GM12878 (cell line): ENCODE measurements at regions not wholly inside any gene's neighbourhood (a gene's known extent, or its start where the extent isn't known, plus 50 kb on each side); places are given as distances from the start of the nearest gene placed in this dataset.

Experiments
- ASH2L ChIP-seq: fragments of 300-600, 200-600 bp; sonication (generic); IDR thresholded peaks from 2 replicates; pipeline ENCODE4 v1.6.1; 2017; ENCODE audit warnings: low read depth, mild to moderate bottlenecking, borderline replicate concordance
- ATF7 ChIP-seq: fragments of 450-650 bp; IDR thresholded peaks from 2 replicates; pipeline ENCODE4 v1.6.1; 2016; ENCODE audit warnings: low read depth, mild to moderate bottlenecking
- BCL11A ChIP-seq: IDR thresholded peaks from 2 replicates; pipeline ENCODE4 v1.6.1; 2011; ENCODE audit warnings: low read depth, low read length
- CREB1 ChIP-seq: IDR thresholded peaks from 2 replicates; pipeline ENCODE4 v1.6.1; 2012; ENCODE audit warnings: low read depth, mild to moderate bottlenecking, inconsistent platforms
- ETV6 ChIP-seq, 2 experiments: fragments of 450-650 bp in 1 of 2; IDR thresholded peaks in 1 of 2; conservative IDR thresholded peaks in 1 of 2; 2 replicates each; pipeline ENCODE4 v1.6.1; 2014; ENCODE audit warnings: antibody characterized with exemption in 1 of 2, borderline replicate concordance in 1 of 2, low read depth in 1 of 2, mild to moderate bottlenecking in 1 of 2, moderate library complexity in 1 of 2
- EZH2 ChIP-seq: IDR thresholded peaks from 2 replicates; pipeline ENCODE4 v1.6.1; 2012; ENCODE audit warnings: low read depth, mild to moderate bottlenecking, control low read depth, inconsistent platforms, low read length, borderline replicate concordance; ENCODE audit not compliant: control insufficient read depth
- HSF1 ChIP-seq: fragments of 150-350 bp; IDR thresholded peaks from 2 replicates; pipeline ENCODE4 v1.6.1; 2014; ENCODE audit warnings: mild to moderate bottlenecking, low read depth, low read length
- NKRF ChIP-seq: fragments of 450-650 bp; conservative IDR thresholded peaks from 2 replicates; pipeline ENCODE4 v1.6.1; 2017; ENCODE audit warnings: mild to moderate bottlenecking, moderate library complexity
- NRF1 ChIP-seq: conservative IDR thresholded peaks from 2 replicates; pipeline ENCODE4 v1.6.1; 2011; ENCODE audit warnings: mild to moderate bottlenecking, low read depth, low read length, improper control_type of control experiment
- SIX5 ChIP-seq: IDR thresholded peaks from 2 replicates; pipeline ENCODE4 v1.6.1; 2011; ENCODE audit warnings: mild to moderate bottlenecking, low read depth, low read length, moderate library complexity; ENCODE audit not compliant: severe bottlenecking
- SMAD1 ChIP-seq: fragments of 450-650 bp; IDR thresholded peaks from 2 replicates; pipeline ENCODE4 v1.6.1; 2018; ENCODE audit warnings: mild to moderate bottlenecking, low read depth; ENCODE audit not compliant: partially characterized antibody
- SMAD5 ChIP-seq: IDR thresholded peaks from 2 replicates; pipeline ENCODE4 v1.6.1; 2016; ENCODE audit warnings: antibody characterized with exemption, low read depth
- STAT3 ChIP-seq: IDR thresholded peaks from 2 replicates; pipeline ENCODE4 v1.6.1; 2011; ENCODE audit warnings: low read depth, low read length, improper control_type of control experiment
- TCF3 ChIP-seq: IDR thresholded peaks from 2 replicates; pipeline ENCODE4 v1.6.1; 2012; ENCODE audit warnings: low read depth, mild to moderate bottlenecking, low read length, borderline replicate concordance; ENCODE audit not compliant: insufficient read depth
- WRNIP1 ChIP-seq: IDR thresholded peaks from 2 replicates; pipeline ENCODE4 v1.6.1; 2011; ENCODE audit warnings: low read depth, low read length, improper control_type of control experiment, borderline replicate concordance
- ZBTB11 ChIP-seq: fragments of 450-650 bp; formaldehyde crosslinking; IDR thresholded peaks from 2 replicates; pipeline ENCODE4 v1.5.0; 2022; ENCODE audit warnings: mild to moderate bottlenecking, missing genetic modification characterization
- ZNF24 ChIP-seq: fragments of 450-650 bp; IDR thresholded peaks from 2 replicates; pipeline ENCODE4 v1.6.1; 2017; ENCODE audit warnings: antibody characterized with exemption, mild to moderate bottlenecking
- ZNF384 ChIP-seq: IDR thresholded peaks from 2 replicates; pipeline ENCODE4 v1.6.1; 2012; ENCODE audit warnings: low read depth, mild to moderate bottlenecking, low read length, improper control_type of control experiment, borderline replicate concordance
- ZNF687 ChIP-seq: fragments of 450-650 bp; IDR thresholded peaks from 2 replicates; pipeline ENCODE4 v1.6.1; 2017; ENCODE audit warnings: mild to moderate bottlenecking, moderate library complexity

- no peak for TF ChIP-seq ZBTB11
- no peak for TF ChIP-seq ASH2L
- TF ChIP-seq SIX5, result no peak
- TF ChIP-seq ATF7, result peak; percentile 84
- no peak for TF ChIP-seq HSF1
- TF ChIP-seq SMAD5, result no peak
- peak; percentile 89 for TF ChIP-seq BCL11A
- no peak for TF ChIP-seq WRNIP1
- TF ChIP-seq SMAD1, result no peak
- TF ChIP-seq STAT3, result no peak
- TF ChIP-seq EZH2, result no peak
- no peak for TF ChIP-seq ZNF384
- no peak for TF ChIP-seq TCF3
- TF ChIP-seq ZNF24, result no peak
- peak; percentile 43 for TF ChIP-seq ZNF687
- peak; percentile 63; the same call in 1 of the 2 replicates for TF ChIP-seq CREB1
- TF ChIP-seq NRF1, result no peak
- no peak for TF ChIP-seq NKRF
- TF ChIP-seq ETV6 (conservative IDR thresholded peaks at IDR 0.05 in 1 of 2, IDR thresholded peaks at IDR 0.05 in 1 of 2; ENCODE audit: borderline replicate concordance in 1 of 2, low read depth in 1 of 2), result peak in 1 of 2 experiments; percentile 88; a peak in 2 of 4 replicates
These were observed 53.5 kb upstream of the EIF3M start (continued) for GRCh38 chr11:32529994-32530588.
